SKM-1 (cell line): ENCODE measurements at regions not wholly inside any gene's neighbourhood (a gene's known extent, or its start where the extent isn't known, plus 50 kb on each side); places are given as distances from the start of the nearest gene placed in this dataset.

Experiments
- DNase-seq: peaks from one replicate; lab custom pipeline; 2025; ENCODE audit not compliant: unreplicated experiment; lab: John Stamatoyannopoulos, UW

DNA sequence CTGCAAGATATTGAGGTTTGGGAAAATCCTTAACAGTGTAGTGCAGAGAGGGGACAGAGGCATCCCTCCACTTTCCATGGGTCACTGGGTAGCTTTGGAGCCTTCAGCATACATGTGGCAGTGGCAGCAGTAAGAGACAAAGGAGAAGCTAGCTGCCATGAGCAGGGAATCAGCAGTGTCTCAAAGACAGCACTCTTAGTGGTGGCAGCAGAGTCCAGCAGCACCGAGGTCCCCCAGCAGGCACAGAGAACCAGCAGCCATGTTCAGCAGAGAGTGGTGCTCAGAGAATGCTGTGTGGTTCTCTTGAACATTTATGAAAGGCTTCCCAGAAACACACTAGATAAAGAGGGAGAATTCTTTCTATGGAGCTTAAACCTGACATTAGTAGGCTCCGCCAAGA lies 308.5 kb downstream of the CENPC start:
- DNase-seq, result no peak

DNA sequence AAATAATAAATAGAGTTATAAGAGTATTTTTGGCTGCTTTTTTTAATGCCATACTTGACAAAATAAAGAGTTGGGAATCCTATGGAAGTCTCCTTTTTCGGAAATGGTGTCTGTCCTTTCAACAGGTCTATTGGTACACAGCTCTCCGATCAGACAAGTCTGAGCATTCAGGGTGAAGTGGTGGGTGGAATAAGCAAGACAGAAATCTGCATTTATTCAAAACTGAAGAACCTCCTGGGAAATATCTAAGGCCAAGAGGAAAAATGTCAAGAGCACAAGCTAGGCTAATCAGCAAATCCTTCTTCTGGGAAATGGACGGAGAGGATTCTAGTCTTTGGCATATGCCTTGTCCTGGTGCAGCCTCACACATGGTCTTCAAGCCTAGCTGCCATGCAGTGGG lies 309.0 kb downstream of the CENPC start:
- no peak for DNase-seq

- no peak for DNase-seq
Measured at GRCh38 chr4:67234296-67234695, 311.0 kb downstream of the CENPC start.

DNA sequence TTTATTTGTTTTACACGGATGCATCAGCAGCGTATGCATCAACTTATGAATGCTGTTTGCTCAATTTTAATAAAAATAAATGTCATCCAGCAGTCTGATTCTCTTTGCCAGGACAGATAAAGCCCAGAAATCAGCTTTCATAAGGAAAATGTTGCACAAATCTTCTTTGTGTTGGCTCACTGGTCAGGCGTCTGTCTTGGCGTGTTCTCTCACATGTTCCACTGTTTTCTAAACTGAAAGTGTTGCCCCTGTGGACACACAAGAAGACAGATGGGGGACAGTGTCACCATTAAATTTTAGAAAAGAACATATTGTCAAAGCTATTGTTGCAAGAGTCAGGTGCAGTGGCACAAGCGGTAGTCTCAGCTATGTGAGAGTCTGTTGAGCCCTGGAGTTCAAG lies 316.2 kb downstream of the CENPC start:
- no peak for DNase-seq

GRCh38 chr4:67220861-67221260 lies 324.4 kb downstream of the CENPC start:
- no peak for DNase-seq

DNA sequence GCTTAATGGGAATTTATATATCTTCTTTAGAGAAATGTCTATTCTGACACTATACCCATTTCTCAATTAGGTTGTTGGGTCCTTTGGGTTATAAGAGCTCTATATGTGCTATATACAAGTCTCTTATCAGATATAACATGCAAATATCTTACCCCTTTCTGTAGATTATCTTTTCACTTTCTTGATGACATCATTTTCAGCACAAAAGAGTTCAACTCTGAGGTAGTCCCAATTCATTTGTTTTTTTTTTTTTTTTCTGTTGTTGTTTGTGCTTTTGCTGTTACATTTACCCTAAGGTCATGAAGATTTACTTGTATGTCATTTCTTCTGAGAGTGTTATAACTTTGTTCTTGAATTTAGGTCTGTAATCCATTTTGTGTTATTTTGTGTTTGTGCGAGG lies 326.4 kb downstream of the CENPC start:
- DNase-seq, result no peak

DNA sequence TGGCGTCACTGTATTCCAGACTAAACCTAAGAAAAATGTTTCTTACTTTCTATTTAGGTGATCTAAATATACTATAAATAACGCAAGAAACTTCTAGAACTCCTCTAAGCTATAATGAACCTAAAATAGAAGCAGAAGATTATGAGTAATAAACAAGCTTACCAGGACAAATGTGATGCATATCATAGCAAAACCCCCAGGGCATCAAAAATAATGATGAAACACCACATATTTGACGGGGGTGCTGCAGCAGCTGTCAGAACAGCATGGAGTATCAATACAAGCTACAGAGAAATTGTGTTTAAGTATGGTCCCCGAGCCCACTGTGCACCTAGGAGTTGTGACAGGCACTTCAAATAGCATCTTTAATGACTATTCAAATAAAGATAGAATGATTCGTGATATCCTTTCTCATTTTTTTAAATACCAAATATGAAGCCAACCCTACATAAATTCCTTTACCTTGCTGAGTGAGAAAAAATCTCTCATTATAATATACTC lies 337.3 kb downstream of the CENPC start:
- DNase-seq, result no peak

DNA sequence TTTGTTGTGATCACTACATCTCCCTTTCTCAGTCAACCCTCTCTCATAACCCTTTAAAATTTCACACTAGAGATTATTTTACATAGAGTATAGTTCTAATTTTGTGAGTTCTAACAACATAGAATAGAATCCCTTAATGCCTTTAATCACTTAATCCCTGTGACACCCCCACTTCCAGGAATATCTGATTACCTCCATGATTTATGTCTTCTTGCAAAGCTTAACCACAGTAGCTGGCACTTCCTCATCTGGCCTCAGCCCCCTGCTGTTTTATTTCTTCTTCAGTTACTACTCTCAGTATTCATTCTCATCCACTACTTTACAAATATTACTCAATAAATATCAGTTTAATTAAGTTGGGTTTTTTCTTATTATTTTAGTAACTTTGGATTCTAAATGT lies 340.9 kb downstream of the CENPC start:
- no peak for DNase-seq

DNA sequence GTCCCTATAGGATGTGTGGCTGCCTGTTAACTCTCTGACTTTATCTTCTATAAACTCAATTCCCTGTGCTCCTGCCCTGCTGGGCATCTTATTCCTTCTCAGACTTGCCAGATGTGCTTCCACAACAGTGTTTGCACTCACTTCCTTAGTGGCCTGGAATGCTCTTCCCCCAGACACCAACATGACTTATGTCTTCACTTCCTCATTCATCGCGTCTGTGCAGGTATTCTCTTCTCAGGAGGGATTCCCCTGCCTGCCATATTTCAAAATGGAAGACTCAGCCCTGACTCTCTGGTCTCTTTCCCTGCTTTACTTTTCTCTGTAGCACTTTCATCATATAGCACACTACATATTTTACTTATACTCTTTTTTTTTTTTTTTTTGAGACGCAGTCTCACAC lies 344.0 kb downstream of the CENPC start:
- DNase-seq, result no peak

- no peak for DNase-seq
Measured at GRCh38 chr4:67198727-67199126, 346.6 kb downstream of the CENPC start.

- no peak for DNase-seq
Measured at GRCh38 chr4:67167849-67168248, 377.5 kb downstream of the CENPC start.

DNA sequence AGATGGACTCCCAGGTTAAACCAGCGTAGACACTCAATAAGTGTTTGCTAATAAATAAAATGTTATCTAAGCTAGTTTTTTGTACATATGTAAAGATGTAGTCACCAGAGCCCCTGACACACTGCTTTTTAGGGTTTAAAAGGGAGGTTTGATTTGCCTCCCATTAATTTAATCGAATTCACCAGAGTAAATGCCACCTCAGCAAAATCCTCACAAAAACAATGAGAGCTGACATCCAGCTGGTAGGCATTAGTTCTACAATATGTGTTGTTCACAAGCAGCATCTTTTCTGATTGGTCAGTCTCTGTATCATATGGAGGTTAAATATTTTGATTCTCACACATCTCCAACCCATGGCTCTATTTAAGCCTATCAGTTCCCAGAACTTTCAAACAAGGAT lies 382.6 kb downstream of the CENPC start:
- DNase-seq, result no peak

DNA sequence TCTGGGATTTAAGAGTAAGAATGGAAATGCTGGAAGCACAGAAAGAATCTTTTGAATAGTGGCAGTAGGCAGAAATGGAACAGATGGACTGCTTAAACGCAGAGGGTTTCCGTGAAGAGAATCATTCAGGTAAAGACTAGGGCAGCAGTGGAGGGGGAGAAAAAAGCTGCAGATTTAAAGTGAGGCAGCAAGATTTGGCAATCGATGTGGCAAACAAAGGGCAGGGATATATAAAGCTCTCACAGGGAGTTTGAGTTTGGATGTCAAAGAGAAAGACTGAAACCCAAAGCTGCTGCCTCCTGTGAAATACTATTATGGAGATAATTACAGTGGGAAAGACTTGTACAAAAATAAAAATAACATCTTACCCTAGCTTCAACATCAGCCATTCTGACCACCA lies 384.0 kb downstream of the CENPC start:
- no peak for DNase-seq

GRCh38 chr4:67160394-67160793 lies 384.9 kb downstream of the CENPC start:
- peak; percentile 3 for DNase-seq

DNA sequence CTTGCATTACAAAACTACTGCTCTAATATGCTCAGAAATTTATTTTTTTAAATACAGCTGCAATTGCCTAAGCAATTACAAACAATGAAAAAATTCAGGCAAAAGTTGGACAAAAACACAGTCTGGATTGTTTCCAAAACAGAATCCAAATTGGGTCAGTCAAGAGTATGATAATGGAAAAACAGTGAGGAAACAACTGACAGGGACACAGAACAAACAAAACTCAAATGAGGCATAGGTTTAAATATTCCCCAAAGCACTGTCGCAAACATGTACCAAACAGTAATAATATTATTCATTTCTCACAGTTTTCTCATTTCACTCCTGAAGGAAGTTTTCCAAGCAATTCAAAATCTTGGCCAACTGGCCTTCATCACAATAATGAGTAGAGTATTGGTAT lies 386.6 kb downstream of the CENPC start:
- no peak for DNase-seq

DNA sequence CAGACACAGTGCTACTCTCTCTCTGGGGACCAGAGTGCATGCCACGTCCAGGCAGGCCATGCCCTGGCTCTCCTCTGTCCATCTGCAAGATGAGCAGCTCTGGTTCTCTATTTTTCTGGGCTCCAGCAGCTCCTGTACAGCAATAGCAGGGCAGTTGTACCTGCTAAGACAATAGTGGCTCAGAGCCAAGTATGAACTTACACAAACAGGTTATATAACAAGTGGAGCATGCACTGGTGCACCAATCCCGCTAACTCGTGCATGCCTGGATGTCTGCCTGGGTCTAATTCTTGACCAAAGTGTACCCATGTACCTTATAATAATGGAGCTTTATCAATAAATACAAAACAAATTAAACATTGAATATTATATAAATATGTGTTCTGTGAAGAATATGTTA lies 392.3 kb downstream of the CENPC start:
- DNase-seq, result no peak

DNA sequence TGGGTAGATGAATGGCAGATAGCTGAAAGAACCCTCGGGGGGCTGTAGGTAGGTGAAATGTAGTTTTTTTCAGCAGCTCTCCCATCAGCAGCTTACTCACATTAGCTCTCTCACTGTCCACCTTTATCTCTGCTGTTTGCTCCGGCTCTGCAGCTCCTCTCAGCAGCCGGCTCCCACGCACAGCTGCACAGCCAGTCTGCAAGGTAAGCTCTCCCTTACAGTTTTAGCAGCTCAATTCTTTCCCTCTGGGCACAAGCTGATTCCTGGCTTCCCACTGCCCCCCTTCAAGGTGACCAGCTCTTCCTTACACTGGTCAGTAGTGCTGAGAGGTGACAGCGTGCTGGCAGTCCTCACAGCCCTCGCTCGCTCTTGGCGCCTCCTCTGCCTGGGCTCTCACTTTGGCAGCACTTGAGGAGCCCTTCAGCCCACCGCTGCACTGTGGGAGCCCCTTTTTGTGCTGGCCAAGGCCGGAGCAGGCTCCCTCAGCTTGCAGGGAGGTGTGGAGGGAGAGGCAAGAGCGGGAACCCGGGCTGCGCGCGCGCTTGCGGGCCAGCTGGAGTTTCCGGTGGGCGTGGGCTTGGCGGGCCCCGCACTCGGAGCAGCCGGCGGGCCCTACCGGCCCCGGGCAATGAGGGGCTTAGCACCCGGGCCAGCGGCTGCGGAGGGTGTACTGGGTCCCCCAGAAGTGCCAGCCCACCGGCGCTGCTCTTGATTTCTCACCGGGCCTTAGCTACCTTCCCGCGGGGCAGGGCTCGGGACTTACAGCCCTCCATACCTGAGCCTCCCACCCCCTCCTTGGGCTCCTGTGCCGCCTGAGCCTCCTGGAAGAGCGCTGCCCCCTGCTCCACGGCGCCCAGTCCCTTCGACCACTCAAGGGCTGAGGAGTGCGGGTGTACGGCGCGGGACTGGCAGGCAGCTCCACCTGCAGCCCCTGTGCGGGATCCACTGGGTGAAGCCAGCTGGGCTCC lies 393.6 kb downstream of the CENPC start:
- DNase-seq, result no peak

- no peak for DNase-seq
Measured at GRCh38 chr4:67141586-67141985, 403.7 kb downstream of the CENPC start.

GRCh38 chr4:67134616-67135015 lies 410.7 kb downstream of the CENPC start:
- DNase-seq, result no peak

DNA sequence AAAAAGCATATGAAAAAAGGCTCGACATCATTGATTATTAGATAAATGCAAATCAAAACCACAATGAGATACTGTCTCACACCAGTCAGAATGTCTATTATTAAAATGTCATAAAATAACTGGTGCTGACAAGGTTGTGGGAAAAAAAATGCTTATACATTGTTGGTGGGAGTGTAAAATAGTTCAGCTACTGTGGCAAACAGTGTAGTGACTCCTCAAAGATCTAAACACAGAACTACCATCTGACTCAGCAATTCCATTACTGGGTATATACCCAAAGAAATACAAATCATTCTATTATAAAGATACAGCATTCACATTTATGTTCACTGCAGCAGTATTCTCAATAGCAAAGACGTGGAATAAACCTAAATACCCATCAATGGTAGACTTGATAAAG lies 412.1 kb downstream of the CENPC start:
- no peak for DNase-seq

- DNase-seq, result no peak
Measured at GRCh38 chr4:67131224-67131623, 414.1 kb downstream of the CENPC start.

GRCh38 chr4:67130411-67130810 lies 414.9 kb downstream of the CENPC start:
- no peak for DNase-seq

DNA sequence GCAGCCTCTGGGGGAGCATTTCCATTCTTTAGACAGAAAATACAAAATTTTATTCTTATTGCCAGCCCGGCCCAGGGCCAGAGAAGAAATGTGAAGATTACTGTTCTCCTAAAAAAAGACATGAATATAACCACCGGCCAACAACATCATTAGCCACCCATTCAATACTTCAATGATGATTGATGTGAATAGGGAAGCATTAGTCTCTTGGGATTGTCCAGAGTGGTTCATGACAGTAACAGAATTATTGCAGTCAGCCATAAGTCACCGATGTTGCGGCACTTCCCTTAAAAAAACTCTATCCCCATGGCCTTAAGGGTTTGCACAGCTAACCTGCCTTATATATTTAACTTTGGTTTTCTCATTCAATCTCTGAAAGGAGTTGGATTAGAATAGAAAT lies 418.7 kb downstream of the CENPC start:
- no peak for DNase-seq
